ENCODE measurements at regions not wholly inside any gene's neighbourhood (a gene's known extent, or its start where the extent isn't known, plus 50 kb on each side); places are given as distances from the start of the nearest gene placed in this dataset.

DNA sequence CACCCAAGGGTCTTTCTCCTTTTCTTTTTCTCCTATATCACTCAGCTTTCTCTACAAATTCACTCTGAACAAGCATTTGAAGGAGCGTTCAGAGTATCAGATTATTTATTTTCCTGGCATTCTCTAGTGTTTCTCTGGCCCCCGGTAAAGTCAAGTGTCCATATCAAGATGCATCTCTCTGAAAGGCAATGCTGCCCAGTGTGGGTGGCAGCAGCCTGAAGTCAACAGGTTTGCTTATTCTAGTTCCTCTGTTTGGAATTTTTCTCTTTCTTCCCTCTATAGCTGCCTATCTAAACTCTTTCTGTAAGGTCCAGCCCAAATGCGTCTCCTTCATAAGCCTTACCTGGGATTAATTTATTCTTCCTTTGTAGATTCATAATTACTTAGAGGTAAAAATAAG, 526.2 kb upstream of the TNP1 start:
- DNase-seq: no peak

DNA sequence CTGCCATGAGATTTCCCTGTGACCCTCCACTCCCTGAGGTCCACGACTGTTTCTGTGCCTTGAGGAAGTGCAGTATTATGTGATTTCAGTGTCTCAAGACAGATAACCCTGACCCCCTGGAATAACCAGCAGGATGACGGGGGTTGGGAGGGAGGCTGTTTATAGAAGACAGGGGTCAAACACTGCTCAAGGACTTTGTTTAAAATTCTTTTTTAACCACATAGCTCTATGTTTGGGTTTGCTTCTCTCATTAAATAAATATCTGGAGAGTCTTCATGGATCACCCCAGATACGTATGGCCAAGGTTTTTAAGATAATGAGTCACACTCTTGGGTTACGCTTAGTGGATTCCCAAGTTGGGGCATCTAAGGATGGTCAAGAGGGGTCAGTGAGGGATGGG, 523.8 kb upstream of the TNP1 start:
- DNase-seq: no peak

DNA sequence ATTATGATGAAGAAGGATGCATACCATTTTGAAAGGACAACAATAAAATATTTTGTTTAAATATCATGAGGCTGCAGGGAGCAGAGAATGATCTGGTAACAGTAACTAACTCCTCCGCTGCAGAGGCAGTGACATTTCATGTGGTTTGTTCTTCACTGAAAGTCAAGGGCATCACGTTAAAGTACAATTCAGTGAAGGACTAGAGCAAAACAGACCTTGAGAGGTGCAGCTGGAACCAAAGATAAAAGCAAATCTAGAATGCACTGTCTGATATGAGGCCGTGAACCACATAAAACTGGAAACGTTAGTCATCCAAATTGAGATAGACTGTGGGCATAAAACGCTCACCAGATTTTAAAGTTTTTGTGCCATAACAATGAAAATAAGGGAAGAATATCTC, 522.9 kb upstream of the TNP1 start:
- DNase-seq: no peak

DNA sequence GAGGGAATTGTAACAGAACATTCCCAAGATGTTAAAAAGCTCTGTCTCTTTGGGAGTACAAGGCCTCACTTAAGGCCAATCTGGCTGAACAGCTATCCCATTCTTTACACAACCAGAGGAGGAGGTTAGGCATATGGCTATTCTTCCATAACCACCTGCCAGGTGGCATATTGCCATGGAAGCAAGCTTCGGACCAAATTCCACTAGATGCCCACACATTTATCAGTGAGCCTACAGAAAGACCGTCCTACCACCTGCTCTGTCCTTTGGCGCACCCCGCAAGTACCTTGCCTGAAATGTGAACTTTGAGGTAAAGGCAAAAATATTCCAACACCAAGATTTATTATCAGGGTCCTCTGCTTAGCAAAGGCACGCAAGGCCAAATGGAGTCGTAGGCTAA, 519.9 kb upstream of the TNP1 start:
- no peak for DNase-seq

DNA sequence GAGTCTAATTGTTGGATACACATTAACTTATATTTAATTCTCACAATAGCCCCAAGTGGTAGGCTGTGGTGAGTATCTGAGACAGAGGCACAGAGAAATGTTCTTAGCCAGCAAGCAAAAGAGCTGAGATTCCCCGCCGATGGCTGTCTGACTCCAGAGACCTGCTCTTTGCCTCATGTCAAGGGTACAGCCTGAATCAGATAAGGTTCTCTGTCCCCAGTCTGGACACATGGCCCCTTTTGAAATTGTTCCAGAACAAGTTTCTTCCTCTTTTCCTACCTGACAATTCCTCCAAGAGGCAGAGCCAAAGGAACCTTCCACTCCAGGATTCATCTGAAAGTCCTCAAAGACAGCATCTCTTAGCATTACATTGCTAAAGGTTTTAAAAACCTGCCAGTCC, 512.9 kb upstream of the TNP1 start:
- DNase-seq: no peak

DNA sequence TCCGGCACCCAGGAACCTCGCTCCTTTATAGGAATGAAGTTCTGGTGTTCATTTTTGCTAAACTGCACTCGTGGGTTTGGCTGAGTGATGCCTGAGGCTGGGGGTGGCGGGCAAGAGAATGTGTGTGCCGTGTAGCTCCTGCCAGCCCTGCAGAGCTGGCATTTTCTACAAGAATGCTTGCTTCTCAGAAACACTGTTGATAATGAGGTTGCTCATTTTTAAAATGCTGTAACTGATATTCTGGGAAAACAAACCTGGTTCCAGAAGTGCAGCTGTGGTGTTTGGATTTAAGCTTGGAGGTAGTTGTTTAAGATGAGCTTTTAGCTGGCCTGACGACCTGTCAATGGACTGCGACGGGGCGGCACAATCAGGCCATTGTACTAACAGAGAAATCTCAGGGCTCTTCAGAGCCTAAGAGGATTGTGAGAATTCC, 511.9 kb upstream of the TNP1 start:
- DNase-seq: peak in 12 of 56 donors; percentile 2 to 38 (median 8)

DNA sequence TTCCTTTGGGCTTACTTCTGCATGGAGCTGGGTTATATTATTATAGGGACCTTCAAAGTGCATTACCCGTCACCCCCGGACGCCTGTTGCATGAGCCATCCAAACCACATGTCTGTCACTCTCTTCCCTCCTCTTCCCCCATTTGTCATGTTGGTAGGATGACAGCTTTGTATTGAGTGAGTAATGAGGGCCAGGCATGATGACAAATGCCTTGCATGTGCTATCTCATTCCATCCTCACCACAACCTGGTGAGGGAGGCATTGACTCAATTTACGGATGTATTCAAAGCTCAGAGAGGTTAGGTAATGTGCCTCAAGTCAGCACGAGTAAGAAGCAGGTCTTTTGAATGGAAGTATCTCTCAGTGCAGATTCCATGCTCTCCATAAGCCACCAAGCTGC, 510.5 kb upstream of the TNP1 start:
- DNase-seq: no peak

DNA sequence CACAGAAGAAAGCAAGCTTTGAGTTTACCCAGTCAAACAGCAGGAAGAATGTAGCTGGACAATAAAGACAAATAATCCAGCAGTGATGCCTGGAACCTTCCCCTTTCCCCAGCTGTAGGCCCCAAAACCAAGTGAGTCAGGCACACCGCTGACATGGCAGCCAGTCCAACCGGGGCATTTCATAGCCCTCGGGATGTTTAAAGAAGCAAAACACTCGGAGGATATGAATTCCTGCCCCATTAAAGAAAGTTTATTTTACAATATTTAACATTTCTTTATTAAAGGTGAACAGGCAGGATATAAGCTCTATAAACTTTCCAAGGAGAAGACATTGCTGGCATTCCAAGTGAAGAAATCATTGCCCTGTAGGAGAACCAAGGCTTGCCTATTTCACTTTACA, 507.6 kb upstream of the TNP1 start:
- no peak for DNase-seq

DNA sequence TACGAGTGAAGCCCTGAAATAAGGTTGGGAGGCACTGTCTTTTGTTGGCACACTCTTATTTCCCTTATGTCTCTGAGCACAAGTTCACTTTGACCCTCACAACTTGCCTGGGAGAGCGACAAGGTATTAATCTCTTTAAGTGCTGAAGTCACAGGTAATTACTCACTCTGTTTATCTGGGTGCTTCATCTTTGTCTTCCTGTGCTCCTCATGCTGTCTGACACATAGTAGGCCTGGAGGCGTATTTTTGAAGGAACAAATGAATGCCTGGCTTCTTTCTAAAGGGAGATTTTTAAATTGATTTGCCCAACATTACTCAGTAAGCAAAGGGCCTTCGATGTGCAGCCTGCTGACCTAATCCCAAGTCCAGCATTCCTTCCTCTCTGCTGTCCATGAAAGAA, 507.1 kb upstream of the TNP1 start:
- no peak for DNase-seq

DNA sequence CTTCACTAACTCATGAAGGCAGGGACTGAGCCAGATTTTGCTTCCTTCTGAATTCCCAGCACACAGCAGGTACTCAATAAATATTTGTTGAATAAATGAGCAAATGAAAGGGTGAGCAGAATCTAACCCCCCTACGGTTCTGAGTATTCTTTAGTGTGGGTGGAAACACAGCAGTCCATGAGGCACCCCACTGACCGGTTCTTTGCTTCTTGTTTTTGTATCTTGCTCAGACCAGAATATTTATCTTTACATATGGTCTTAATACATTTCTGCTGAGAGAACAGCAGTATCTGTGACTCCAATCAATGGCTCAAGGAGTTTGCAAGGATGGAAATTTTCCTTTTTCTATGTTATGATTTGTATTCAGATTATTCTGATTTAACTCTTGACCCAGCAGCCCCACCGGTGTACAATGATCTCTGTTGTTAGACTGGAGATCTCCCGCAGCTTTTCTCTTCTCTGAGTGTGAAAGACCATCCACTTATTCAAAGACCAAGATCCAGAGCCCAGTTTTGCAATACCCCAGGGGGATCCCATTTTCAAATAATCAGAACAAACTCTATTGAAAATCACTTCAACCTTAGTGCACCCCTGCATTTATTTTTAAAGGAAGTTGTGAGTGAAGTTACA, 506.5 kb upstream of the TNP1 start:
- DNase-seq: no peak

DNA sequence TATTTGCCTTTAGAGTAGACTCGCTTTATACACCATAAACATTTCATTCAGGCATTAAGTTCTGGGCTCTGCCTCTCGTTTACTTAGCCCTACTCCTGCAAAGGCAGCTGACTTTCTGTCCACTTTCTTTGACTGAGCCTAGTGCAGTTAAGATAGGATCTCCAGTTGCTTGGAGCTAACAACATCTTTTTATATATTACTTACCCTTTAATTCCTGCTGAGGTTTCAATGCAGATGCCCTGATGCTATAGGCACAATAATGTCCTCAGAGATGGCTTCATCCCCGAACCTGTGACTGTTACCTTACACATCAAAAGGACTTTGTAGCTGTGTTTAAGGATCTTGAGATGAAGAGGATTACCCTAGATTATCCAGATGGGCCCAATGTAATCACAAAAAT, 505.8 kb upstream of the TNP1 start:
- no peak for DNase-seq

DNA sequence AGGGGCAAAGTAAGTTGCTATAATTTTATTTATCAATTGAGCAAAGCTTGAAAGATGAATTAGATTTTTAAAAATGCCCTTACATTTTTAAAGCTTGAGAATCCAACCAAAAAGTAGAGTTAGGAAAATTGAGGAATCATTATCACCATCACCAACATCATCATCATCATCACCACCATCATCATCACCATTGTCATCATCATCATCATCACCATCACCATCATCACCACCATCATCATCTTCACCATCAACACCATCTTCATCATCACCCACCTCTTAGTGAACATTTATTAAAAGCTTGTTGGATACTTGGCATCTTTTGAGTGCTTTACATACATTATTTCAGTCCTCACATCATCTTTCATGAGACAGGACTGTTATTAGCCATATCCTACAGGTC, 504.4 kb upstream of the TNP1 start:
- no peak for DNase-seq

DNA sequence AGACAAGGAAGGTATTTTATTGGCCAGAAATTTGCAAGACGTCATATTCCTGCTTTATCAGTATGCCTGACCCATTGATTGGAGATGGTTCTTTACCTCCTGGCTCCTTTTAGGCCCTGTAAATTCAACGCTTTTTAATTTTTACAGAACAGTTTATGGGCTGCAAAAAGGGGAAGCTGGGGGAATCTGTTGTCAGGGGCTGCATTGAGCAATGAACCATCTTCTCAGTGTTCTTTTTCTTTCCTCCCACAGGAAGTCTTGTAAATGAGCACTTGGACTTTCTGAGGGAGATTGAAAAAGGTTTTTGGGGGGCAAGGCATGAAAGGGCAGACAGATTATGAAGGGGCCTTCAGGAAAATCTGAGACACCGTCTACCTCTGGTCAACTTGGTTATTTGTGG, 503.6 kb upstream of the TNP1 start:
- DNase-seq: no peak

DNA sequence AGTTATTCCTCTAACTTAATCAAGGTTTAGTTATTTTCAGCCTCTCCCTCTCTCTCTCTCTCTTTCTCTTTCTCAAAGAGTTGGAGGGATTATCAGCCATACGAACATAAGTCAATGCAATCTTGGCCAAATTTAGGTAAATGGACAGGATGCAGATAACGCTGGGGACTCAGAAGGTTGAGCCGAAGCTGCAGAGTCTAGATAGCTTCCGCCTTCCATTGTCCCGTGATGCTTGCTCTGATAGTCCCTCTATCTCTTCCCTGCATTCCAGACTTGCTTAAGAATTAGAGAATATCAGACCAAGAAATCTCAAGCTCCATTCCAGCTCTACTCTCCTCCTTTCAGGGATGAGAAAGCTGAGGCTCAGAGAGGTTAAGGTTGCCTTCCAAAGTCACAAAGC, 502.8 kb upstream of the TNP1 start:
- no peak for DNase-seq

DNA sequence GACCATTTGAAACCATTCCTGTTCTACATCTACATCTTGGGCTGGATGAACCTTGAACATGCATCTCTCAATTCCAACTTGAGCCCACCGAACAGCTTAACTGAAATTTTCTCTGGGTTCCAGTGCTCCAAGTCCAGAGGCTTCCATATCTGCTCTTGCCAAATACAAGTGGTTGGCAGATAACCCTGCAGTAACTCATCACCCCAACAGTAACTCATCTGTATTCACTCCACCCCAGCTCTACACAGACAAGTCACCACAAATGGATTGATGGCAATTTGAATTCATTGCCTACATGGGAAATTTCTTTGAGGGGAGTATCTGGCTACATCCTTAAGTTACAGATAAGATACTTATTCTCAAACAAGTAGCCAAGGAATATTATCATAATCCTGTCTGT, 502.4 kb upstream of the TNP1 start:
- no peak for DNase-seq

DNA sequence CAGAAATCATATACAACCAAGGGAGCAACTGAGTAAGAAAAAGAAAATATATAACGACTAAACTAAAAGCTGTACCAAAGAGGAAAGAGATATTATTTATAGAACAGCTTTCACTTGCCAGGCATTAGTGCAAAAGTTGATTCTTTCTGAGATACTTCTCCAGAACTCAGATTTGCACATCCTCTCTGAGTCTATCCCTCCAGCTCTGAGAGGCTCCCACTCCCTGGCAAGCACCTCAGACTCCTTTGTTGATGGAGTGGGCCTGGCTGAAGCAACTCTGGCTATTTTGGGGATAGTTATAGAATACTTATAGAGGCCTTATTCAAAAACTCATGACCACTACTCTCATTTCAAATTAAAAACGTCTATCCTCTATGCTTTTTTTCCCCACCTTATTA, 501.6 kb upstream of the TNP1 start:
- no peak for DNase-seq

DNA sequence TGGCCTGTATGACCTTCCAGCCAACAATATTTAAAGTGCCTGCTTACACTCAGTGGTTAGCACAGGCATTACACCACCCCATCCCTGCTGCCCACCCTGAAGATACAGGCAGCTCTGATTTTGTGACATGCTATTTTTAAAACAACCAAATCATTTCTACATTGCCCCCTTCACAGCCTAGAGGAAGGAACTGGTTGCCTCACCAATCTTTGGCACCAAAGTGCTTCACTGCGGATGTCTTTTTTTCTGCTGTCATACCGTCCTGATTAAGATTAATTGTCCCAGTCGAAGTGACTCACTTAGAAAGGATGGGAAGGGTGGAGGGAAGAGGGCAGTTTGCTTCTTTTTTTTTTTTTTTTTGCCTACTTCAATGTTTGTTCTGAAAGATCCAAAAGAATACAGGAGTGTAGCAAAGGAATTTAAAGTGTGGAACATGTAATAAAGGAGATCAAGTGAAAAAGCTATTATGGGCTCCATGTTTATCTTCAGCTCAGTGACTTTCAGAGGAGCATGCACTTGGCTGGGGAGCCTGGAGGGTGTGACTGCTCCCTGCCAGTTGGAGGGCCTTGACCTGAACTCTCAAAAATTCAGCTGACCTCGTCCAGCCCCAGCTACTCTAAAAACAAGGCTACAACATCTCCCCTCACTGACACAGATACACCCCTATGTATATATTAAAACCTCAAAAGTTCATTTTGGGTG, 501.1 kb upstream of the TNP1 start:
- no peak for DNase-seq

DNA sequence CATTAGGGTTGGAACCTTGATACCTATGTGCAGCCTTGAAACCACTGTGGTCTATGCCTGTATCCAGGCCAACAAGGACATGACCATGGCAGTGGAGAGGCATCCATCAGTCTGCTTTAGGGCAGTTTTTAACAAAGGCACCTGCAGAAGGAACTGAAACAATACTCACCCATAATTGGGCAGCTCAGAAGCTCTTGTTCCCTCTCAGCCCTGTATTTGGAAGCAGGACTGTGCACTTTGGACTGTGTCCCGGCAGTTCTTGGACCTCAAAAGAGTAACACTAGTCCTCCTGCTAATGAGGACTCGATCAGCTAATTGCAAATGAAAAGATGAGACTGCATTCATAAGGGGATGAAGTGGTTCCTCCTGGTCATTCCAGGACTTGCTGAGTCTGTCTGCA, 500.2 kb upstream of the TNP1 start:
- peak in 15 of 56 donors; percentile 1 to 43 (median 8) for DNase-seq

DNA sequence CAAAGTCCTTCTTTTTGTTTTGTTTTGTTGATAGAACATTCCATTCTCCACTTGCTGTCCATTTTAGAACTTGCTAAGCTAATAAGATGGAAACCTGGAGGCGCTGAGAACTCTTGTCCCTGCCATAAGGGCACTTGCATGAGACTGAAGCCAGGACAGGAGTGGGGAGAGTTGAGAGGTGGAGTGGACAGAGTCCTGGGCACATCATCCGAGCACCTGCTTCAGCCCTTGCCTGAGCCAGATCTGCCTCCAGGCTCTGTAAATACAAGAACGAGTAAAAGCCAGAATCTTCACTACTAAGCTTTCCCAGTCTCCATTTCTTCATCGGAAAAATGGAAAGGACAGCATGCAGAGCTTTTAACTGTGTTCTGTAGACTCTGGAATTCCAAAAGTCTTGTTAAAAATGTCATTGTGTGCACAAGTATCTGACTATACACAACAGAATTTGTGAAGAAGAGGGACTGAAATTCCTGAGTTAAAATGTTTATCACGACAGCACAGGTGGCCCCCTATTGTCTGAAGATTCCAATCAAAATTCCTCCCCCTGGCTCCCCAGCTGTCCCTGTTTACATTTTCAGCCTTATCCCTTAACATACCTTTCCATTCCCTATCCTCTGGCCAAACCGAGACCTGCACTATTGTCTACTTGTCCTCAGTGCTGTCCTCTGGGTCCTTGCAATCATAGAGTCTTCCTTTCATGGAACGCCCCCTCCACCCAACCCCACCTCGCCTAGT, 498.2 kb upstream of the TNP1 start:
- no peak for DNase-seq

DNA sequence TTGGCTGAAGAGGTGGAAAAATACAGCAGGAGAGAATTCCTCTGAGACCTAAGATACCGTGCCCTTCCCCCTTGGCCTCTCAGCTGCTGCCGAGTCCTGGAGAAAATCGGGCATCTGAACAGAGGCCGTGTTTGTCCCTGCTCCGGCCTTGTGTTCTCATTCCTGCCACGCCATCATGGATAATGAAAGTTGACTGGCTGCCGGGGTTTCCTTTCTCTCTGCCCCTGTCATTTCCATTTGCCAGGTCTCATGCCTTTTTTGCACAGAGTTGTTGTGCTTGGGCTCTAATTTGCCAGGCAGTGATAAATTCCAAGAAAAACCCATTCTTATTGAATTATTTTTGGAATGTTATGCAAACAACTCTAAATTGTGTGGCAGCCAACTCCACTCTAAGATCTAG, 496.9 kb upstream of the TNP1 start:
- peak in 46 of 56 donors; percentile 3 to 86 (median 40) for DNase-seq

DNA sequence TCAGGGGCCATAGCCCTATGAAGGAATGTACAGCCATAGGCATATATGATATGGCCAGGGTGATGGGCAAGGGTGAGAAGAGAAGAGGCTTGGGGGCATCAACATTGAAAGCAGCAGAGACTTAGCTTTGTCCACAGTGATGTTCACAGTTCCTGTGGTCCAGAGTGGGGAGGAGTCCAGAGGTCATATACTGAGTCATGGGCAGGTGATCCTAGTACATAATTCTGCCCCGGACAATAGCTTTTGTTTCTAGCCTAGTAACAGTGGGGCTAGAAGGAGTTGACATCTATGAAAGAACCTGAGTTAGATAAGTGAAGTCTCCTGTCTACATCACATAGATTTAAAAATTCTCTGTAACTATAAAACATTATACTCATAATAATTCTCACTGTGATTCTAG, 496.3 kb upstream of the TNP1 start:
- no peak for DNase-seq

DNA sequence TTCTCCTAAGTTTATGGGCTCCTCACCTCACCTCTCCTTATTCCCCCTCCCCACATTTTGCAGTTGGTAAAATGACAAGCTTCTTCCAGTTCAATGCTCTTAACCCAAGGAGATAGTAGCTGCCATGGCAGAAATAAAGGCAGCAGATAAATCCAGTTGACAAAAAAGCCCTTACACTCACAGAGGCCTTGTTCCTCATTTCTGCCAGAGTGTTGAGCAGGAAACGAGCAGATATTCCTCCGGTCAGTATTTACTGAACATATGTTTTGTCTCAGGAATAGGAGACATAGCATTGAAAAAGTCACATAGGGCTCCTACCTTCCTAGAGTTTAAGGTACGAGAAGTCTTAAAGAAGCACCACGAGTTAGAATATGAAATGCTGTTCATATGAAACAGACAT, 493.7 kb upstream of the TNP1 start:
- no peak for DNase-seq

DNA sequence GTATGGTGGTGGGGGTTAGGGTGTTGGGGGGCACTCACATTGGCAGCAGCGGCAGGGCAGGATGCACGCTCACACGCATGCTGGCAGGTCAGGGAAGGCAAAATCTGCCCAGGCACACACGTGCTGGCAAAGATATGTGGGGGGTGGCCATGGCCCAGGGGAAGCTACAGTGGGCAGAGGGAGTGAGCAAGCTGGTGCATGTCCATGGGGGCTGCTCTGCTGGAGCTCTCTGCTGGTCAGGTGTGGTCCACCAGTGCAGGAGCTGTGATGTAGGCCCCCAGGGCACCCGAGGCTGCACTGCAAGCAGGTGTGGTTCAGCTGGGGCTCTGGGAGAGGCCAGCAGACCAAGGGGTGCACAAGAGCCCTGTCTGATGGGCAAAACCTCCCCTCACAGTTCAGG, 491.5 kb upstream of the TNP1 start:
- no peak for DNase-seq
